Ishikawa (cell line): ENCODE measurements at regions not wholly inside any gene's neighbourhood (a gene's known extent, or its start where the extent isn't known, plus 50 kb on each side); places are given as distances from the start of the nearest gene placed in this dataset.

Experiments
- EGR1 ChIP-seq: IDR thresholded peaks from 2 replicates; pipeline ENCODE4 v1.6.1; 2012
- EP300 ChIP-seq: IDR thresholded peaks from 2 replicates; pipeline ENCODE4 v1.6.1; 2012; ENCODE audit warnings: borderline replicate concordance
- RAD21 ChIP-seq: IDR thresholded peaks from 2 replicates; pipeline ENCODE4 v1.6.1; 2012; ENCODE audit warnings: low read depth
- ZBTB7A ChIP-seq: IDR thresholded peaks from 2 replicates; pipeline ENCODE4 v1.6.1; 2012; ENCODE audit warnings: low read depth
- TF ChIP-seq, protein P1 (sequence below): IDR thresholded peaks from 2 replicates; pipeline ENCODE4 v1.6.1; 2012

DNA sequence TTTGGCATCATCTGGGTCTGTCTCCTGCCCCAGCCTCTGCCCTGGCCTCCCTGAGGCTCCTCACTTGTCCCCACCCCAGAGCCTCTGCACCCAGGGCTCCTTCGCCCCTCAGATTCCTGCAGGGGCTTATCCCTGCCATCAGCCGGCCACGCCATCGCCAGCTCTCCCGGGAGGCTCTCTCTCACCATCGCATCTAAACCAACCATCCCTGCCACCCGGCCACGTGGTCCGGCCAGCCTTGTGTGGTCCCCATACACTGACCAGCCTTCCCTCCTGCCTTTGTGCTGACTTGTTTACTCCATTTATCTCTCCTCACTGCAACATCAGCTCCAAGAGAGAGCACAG, 134.3 kb upstream of the IQSEC1 start:
- TF ChIP-seq EP300 = no peak
- no peak for TF ChIP-seq RAD21
- TF ChIP-seq EGR1 = no peak
- TF ChIP-seq ZBTB7A = no peak
- TF ChIP-seq, protein P1, sequence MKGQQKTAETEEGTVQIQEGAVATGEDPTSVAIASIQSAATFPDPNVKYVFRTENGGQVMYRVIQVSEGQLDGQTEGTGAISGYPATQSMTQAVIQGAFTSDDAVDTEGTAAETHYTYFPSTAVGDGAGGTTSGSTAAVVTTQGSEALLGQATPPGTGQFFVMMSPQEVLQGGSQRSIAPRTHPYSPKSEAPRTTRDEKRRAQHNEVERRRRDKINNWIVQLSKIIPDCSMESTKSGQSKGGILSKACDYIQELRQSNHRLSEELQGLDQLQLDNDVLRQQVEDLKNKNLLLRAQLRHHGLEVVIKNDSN = no peak
